ENCODE measurements at regions not wholly inside any gene's neighbourhood (a gene's known extent, or its start where the extent isn't known, plus 50 kb on each side); places are given as distances from the start of the nearest gene placed in this dataset.

DNA sequence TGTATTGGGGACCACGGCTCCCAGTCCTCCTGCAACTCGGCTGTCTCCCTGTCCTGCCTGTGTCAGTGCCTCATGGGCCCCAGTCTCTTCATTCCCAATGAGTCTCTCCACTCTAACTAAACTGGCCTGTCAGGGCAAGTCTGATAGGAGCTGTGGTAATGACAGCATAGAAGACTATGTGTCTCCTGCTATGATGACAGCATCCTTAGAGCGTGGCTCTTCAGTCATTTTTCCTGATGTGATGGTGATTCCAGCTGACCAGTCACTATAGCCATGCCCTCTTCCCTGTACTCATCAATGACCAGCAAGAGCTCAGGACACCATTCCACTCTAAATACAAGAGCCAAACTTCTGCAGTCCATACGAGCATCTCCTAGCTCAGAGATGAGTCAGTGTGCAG lies 339.8 kb downstream of the PCNX1 start:
- H3K4me3 Mint-ChIP-seq, result no peak overlapping the region

DNA sequence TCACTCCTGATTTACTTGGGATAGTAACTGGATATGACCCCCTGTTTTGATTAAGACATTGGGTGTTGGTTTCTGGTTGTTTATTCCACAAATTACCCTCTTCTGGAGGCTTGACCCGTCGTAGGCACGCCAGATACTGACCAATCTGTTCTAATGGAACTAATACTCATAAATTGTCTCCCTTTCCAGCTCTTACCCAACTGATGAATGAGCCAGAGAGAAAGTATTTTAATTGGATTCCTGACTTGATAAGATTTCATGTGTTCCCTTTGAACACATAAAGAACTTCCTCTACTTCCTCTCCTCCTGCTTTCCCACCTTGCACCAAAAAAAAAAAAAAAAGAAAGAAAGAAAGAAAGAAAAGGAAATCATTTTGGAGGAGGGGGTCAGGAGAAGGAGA lies 340.9 kb downstream of the PCNX1 start:
- H3K4me3 Mint-ChIP-seq, result no peak overlapping the region
- H3K9me3 ChIP-seq (ENCODE audit: control insufficient read depth in 1 of 2, insufficient read depth in 1 of 2, low read length in 2 of 2), result peaks cover 0 to 4% of the 10 kb centered on the region in 2 experiments
- H3K4me3 ChIP-seq (ENCODE audit: low read length), result no peak overlapping the region
- H3K36me3 ChIP-seq (ENCODE audit: insufficient read depth, low read length), result no peaks in the 10 kb centered on the region
- ChIA-PET CTCF (no interaction called here), POLR2A (no interaction called here)
- DNase-seq, result no peak
- no peaks in the 10 kb centered on the region for H3K36me3 Mint-ChIP-seq (ENCODE audit: low read depth)
- H3K27me3 Mint-ChIP-seq, result no peaks in the 10 kb centered on the region
- peaks cover 34% of the 10 kb centered on the region for H3K4me1 Mint-ChIP-seq (ENCODE audit: low read depth)
- intact Hi-C loops (cut with DNase I, micrococcal nuclease), result no loop called here
- H3K4me1 ChIP-seq (ENCODE audit: insufficient read depth, low read length), result peaks cover 24% of the 10 kb centered on the region
- H3K27ac Mint-ChIP-seq, result no peak overlapping the region
- no peaks in the 10 kb centered on the region for H3K27me3 ChIP-seq (ENCODE audit: control insufficient read depth in 1 of 2, insufficient read depth in 2 of 2, low read length in 2 of 2)
- TF ChIP-seq, protein P1, sequence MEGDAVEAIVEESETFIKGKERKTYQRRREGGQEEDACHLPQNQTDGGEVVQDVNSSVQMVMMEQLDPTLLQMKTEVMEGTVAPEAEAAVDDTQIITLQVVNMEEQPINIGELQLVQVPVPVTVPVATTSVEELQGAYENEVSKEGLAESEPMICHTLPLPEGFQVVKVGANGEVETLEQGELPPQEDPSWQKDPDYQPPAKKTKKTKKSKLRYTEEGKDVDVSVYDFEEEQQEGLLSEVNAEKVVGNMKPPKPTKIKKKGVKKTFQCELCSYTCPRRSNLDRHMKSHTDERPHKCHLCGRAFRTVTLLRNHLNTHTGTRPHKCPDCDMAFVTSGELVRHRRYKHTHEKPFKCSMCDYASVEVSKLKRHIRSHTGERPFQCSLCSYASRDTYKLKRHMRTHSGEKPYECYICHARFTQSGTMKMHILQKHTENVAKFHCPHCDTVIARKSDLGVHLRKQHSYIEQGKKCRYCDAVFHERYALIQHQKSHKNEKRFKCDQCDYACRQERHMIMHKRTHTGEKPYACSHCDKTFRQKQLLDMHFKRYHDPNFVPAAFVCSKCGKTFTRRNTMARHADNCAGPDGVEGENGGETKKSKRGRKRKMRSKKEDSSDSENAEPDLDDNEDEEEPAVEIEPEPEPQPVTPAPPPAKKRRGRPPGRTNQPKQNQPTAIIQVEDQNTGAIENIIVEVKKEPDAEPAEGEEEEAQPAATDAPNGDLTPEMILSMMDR (IDR thresholded peaks at IDR 0.05), result no peak
- H3K27ac ChIP-seq (ENCODE audit: low read depth in 1 of 2, low read length in 2 of 2), result no peak overlapping the region
- no peak for ATAC-seq (ENCODE audit: poor library complexity)
- peaks cover 13% of the 10 kb centered on the region for H3K9me3 Mint-ChIP-seq

More for the DNA sequence above, 339.8 kb downstream of the PCNX1 start:
- DNase-seq (no peak), ATAC-seq (ENCODE audit: poor library complexity) (no peak)
- H3K4me1 Mint-ChIP-seq (ENCODE audit: low read depth), result peaks cover 34% of the 10 kb centered on the region
- H3K27me3 Mint-ChIP-seq, result no peaks in the 10 kb centered on the region
- H3K4me3 ChIP-seq (ENCODE audit: low read length), result no peak overlapping the region
- H3K9me3 Mint-ChIP-seq, result peaks cover 13% of the 10 kb centered on the region
- TF ChIP-seq, protein P1 (IDR thresholded peaks at IDR 0.05), result no peak
- H3K4me1 ChIP-seq (ENCODE audit: insufficient read depth, low read length), result peaks cover 24% of the 10 kb centered on the region
- intact Hi-C loops (cut with DNase I, micrococcal nuclease), result no loop called here
- CTCF ChIA-PET, result no interaction called here
- H3K27ac Mint-ChIP-seq, result no peak overlapping the region
- H3K36me3 Mint-ChIP-seq (ENCODE audit: low read depth), result no peaks in the 10 kb centered on the region
- peaks cover 0 to 4% of the 10 kb centered on the region in 2 experiments for H3K9me3 ChIP-seq (ENCODE audit: control insufficient read depth in 1 of 2, insufficient read depth in 1 of 2, low read length in 2 of 2)
- POLR2A ChIA-PET, result interaction anchor here (1.0 kb wide), 1 partner anchor 74 kb away, joined by 3 read pairs; the partner anchor contains the start of gene SIPA1L1
- H3K36me3 ChIP-seq (ENCODE audit: insufficient read depth, low read length), result no peaks in the 10 kb centered on the region
- no peak overlapping the region for H3K27ac ChIP-seq (ENCODE audit: low read depth in 1 of 2, low read length in 2 of 2)
- H3K27me3 ChIP-seq (ENCODE audit: control insufficient read depth in 1 of 2, insufficient read depth in 2 of 2, low read length in 2 of 2), result no peaks in the 10 kb centered on the region

DNA sequence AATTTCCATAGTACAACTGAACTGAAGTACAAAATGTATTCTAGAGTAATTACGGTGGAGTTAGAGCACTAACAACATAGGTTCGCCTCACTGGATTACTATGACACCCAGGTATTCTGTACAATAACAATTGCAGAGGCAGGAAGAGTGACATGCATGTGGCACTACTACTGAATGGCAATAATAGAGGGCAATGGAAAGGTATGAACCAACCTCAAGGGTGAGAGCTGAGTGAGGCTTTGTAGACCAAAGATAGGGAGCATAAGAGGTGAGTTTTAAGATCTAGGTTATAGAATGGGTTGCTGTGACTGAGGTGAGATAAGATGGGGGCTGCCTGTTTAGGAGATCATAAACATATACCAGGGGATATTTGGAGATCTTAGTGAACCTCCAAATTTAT lies 343.1 kb downstream of the PCNX1 start:
- no peak for DNase-seq
- intact Hi-C loops (cut with DNase I, micrococcal nuclease), result no loop called here
- POLR2A ChIA-PET, result no interaction called here
- TF ChIP-seq, protein P1 (IDR thresholded peaks at IDR 0.05), result no peak
- H3K4me1 Mint-ChIP-seq (ENCODE audit: low read depth), result peaks cover 25% of the 10 kb centered on the region
- no peak overlapping the region for H3K27ac Mint-ChIP-seq
- no peaks in the 10 kb centered on the region for H3K27me3 ChIP-seq (ENCODE audit: control insufficient read depth in 1 of 2, insufficient read depth in 2 of 2, low read length in 2 of 2)
- no peaks in the 10 kb centered on the region for H3K27me3 Mint-ChIP-seq
- peaks cover 0 to 8% of the 10 kb centered on the region in 2 experiments for H3K9me3 ChIP-seq (ENCODE audit: control insufficient read depth in 1 of 2, insufficient read depth in 1 of 2, low read length in 2 of 2)
- peaks cover 20% of the 10 kb centered on the region for H3K4me1 ChIP-seq (ENCODE audit: insufficient read depth, low read length)
- H3K36me3 Mint-ChIP-seq (ENCODE audit: low read depth), result no peaks in the 10 kb centered on the region
- no peak overlapping the region for H3K4me3 Mint-ChIP-seq
- CTCF ChIA-PET, result interaction anchor here (1.0 kb wide), 1 partner anchor 20 kb away, joined by 3 read pairs; no protein-coding TSS in a partner anchor
- H3K27ac ChIP-seq (ENCODE audit: low read depth in 1 of 2, low read length in 2 of 2), result no peak overlapping the region
- no peaks in the 10 kb centered on the region for H3K36me3 ChIP-seq (ENCODE audit: insufficient read depth, low read length)
- no peak for ATAC-seq (ENCODE audit: poor library complexity)
- H3K9me3 Mint-ChIP-seq, result peaks cover 13% of the 10 kb centered on the region
- no peak overlapping the region for H3K4me3 ChIP-seq (ENCODE audit: low read length)
